Neural crest cell (in vitro differentiated cells): ENCODE measurements at regions not wholly inside any gene's neighbourhood (a gene's known extent, or its start where the extent isn't known, plus 50 kb on each side); places are given as distances from the start of the nearest gene placed in this dataset.

Experiments used
- DNase-seq: peaks from one replicate; pipeline ENCODE4 v3.0.0; 2021; ENCODE audit warnings: low read depth, mixed read lengths, low spot score
- H3K27ac Mint-ChIP-seq: one replicate; pipeline ENCODE4 v1.8.0; 2021; ENCODE audit warnings: mild to moderate bottlenecking, mixed read lengths; ENCODE audit not compliant: unreplicated experiment
- H3K27me3 Mint-ChIP-seq: 2 replicates; pipeline ENCODE4 v1.8.0; 2021; ENCODE audit warnings: low read depth, mild to moderate bottlenecking, mixed read lengths
- H3K36me3 Mint-ChIP-seq: 2 replicates; pipeline ENCODE4 v1.8.0; 2021; ENCODE audit warnings: low read depth, mild to moderate bottlenecking, mixed read lengths
- H3K4me1 Mint-ChIP-seq: 2 replicates; pipeline ENCODE4 v1.8.0; 2021; ENCODE audit warnings: mixed read lengths
- H3K4me3 Mint-ChIP-seq: one replicate; pipeline ENCODE4 v1.8.0; 2021; ENCODE audit warnings: mild to moderate bottlenecking, mixed read lengths
- H3K9me3 Mint-ChIP-seq: 2 replicates; pipeline ENCODE4 v1.8.0; 2021; ENCODE audit warnings: mixed read lengths
- CTCF ChIP-seq: fragments of 200-600 bp; sonication (generic); conservative IDR thresholded peaks from 2 replicates; pipeline ENCODE4 v1.5.0; 2021; ENCODE audit warnings: antibody characterized with exemption, mild to moderate bottlenecking

DNA sequence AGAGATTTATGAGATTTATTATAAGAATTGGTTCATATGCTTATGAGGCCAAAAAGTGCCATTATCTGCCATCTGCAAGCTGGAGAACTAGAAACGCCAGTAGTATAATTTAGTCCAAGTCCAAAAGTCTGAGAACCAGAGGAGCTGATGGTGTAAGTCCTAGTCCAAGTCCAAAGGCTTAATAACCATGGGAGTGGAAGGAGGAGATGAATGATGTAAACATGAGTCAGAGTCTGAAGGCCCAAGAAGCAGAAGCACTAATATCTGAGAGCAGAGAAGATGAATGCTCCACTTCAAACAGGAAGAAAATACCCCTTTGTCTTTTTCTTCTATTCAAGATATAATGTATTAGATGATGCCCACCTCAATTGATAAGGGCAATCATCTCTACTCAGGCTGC, 185.7 kb downstream of the CGGBP1 start:
- H3K27me3 Mint-ChIP-seq, result no peaks in the 10 kb centered on the region
- H3K4me3 Mint-ChIP-seq, result no peak overlapping the region
- no peak for TF ChIP-seq CTCF
- DNase-seq, result no peak
- H3K9me3 Mint-ChIP-seq, result peaks cover 17% of the 10 kb centered on the region
- H3K36me3 Mint-ChIP-seq, result peaks cover 6% of the 10 kb centered on the region
- no peaks in the 10 kb centered on the region for H3K4me1 Mint-ChIP-seq
- no peak overlapping the region for H3K27ac Mint-ChIP-seq

- DNase-seq, result no peak
- Mint-ChIP-seq H3K9me3 (peaks cover 7% of the 10 kb centered on the region), H3K27ac (no peak overlapping the region), H3K4me1 (no peaks in the 10 kb centered on the region), H3K4me3 (no peak overlapping the region), H3K36me3 (no peaks in the 10 kb centered on the region), H3K27me3 (no peaks in the 10 kb centered on the region)
- TF ChIP-seq CTCF, result no peak
Observed at GRCh38 chr3:87867001-87867400, 191.8 kb downstream of the CGGBP1 start.

DNA sequence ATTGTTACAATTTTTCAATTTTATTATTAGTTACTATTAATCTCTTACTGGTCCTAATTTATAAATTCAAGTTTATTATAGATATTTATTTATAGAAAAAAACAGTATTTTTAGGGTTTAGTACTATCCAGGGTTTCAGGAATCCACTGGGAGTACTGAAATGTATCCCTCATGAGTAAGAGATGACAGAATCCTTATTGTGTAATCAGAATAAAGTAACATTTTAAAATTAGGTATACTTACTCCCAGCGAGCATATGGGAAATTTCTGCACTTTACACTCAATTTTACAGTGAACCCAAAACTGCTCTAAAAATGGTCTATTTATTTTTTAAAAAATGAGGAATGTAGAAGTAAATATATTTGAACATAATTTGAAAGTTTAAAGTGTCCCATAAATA, 202.7 kb downstream of the CGGBP1 start:
- peaks cover 5% of the 10 kb centered on the region for H3K4me1 Mint-ChIP-seq
- no peak for TF ChIP-seq CTCF
- H3K4me3 Mint-ChIP-seq, result no peak overlapping the region
- DNase-seq, result no peak
- H3K27me3 Mint-ChIP-seq, result no peaks in the 10 kb centered on the region
- H3K27ac Mint-ChIP-seq, result no peak overlapping the region
- H3K9me3 Mint-ChIP-seq, result no peaks in the 10 kb centered on the region
- H3K36me3 Mint-ChIP-seq, result no peaks in the 10 kb centered on the region

DNA sequence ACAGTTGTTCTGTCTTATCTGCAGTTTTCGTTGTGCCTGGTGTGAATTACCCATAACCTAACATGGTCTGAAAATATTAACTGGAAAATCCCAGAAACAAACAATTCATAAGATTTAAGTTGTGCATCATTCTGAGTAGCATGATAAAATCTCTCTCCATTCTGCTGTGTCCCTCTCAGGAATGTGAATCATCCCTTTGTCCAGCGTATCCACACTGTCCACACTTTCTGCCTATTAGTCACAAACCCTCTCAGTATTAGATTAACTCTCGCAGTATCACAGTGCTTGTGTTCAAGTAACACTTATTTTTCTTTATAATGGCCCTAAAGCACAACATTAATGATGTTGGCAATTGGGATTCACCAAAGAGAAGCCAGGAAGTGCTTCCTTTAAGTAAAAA, 203.2 kb downstream of the CGGBP1 start:
- H3K27me3 Mint-ChIP-seq, result no peaks in the 10 kb centered on the region
- no peak overlapping the region for H3K4me3 Mint-ChIP-seq
- H3K4me1 Mint-ChIP-seq, result peaks cover 5% of the 10 kb centered on the region
- H3K9me3 Mint-ChIP-seq, result no peaks in the 10 kb centered on the region
- H3K36me3 Mint-ChIP-seq, result no peaks in the 10 kb centered on the region
- TF ChIP-seq CTCF, result no peak
- no peak overlapping the region for H3K27ac Mint-ChIP-seq
- no peak for DNase-seq

- no peak for TF ChIP-seq CTCF
- no peaks in the 10 kb centered on the region for H3K9me3 Mint-ChIP-seq
- no peaks in the 10 kb centered on the region for H3K27me3 Mint-ChIP-seq
- no peak for DNase-seq
- no peak overlapping the region for H3K4me3 Mint-ChIP-seq
- peaks cover 5% of the 10 kb centered on the region for H3K4me1 Mint-ChIP-seq
- H3K27ac Mint-ChIP-seq, result no peak overlapping the region
- H3K36me3 Mint-ChIP-seq, result no peaks in the 10 kb centered on the region
Observed at GRCh38 chr3:87855211-87855610, 203.6 kb downstream of the CGGBP1 start.

GRCh38 chr3:87848003-87848402, 210.8 kb downstream of the CGGBP1 start:
- no peak for TF ChIP-seq CTCF
- DNase-seq, result no peak
- no peaks in the 10 kb centered on the region for H3K36me3 Mint-ChIP-seq
- H3K4me3 Mint-ChIP-seq, result no peak overlapping the region
- H3K27me3 Mint-ChIP-seq, result no peaks in the 10 kb centered on the region
- no peaks in the 10 kb centered on the region for H3K9me3 Mint-ChIP-seq
- H3K27ac Mint-ChIP-seq, result no peak overlapping the region
- no peaks in the 10 kb centered on the region for H3K4me1 Mint-ChIP-seq
